Ramos (cell line): ENCODE measurements at regions not wholly inside any gene's neighbourhood (a gene's known extent, or its start where the extent isn't known, plus 50 kb on each side); places are given as distances from the start of the nearest gene placed in this dataset.

Source experiments
- in situ Hi-C: fragments of 300-500 bp; cut with MboI; formaldehyde crosslinking; loops from one replicate; pipeline ENCODE4 v1.14.3; 2022; ENCODE audit warnings: low sequenced_read_pairs; ENCODE audit not compliant: unreplicated experiment

DNA sequence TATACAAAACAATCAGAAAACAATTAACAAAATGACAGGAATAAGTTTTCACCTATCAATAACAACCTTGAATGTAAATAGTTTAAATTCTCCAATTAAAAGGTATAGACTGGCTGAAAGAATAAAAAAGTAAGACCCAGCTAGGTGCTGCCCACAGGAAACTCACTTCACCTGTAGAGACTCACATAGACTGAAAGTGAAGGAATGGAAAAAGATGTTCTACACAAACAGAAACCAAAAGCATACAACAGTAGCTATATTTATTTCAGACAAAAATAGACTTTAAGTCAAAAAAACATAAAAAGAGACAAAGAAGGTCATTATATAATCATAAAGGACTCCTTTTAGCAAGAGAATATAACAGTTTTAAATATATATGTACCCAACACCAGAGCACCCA, 152.4 kb upstream of the PWP1 start:
- in situ Hi-C loops: no loop called here

- in situ Hi-C loops: no loop called here
These were observed 149.0 kb upstream of the PWP1 start for GRCh38 chr12:107536613-107537012.

- in situ Hi-C loops: no loop called here
These were observed 148.0 kb upstream of the PWP1 start for GRCh38 chr12:107537464-107538119.

- in situ Hi-C loops: no loop called here
These were observed 146.2 kb upstream of the PWP1 start for GRCh38 chr12:107539196-107539939.

GRCh38 chr12:107541001-107541705, 144.4 kb upstream of the PWP1 start:
- in situ Hi-C loops: no loop called here

DNA sequence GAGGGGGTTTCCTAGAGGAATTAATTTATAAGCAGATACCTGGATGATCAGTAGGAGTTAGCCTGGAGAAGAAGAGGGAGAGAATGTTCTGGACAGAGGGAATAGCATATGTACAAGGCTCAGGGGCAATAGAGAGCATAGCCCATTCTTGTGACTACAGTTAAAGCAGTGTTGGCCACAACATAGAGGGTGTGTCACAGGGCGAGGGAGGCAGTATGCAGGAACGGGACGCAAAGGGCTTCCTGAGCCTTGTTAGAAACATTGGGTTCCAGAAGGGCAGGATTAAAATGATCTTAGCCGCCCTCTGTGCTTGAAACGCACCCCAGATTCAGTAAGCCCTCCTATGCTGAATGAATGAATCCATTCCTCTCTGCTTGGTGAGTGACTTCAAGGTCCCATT, 142.2 kb upstream of the PWP1 start:
- in situ Hi-C loops: no loop called here

DNA sequence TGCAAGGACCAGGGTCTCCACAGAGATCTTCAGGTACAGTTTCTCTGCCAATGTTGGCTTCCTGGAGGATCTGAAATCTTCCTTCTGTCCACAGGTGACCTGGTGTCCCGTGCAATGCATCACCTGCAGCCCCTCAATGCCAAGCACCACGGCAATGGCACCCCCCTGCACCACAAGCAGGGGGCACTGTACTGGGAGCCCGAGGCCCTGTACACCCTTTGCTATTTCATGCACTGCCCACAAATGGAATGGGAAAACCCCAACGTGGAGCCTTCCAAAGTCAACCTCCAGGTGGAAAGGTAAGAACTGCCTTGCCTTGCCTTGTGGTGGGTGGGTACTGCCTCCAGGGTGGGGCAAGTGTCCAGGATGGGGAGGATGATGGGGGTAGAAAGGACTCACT, 141.8 kb upstream of the PWP1 start:
- in situ Hi-C loops: no loop called here

- in situ Hi-C loops: no loop called here
These were observed 140.7 kb upstream of the PWP1 start for GRCh38 chr12:107544937-107545336.

GRCh38 chr12:107545737-107546353, 139.8 kb upstream of the PWP1 start:
- in situ Hi-C loops: no loop called here

- in situ Hi-C loops: no loop called here
These were observed 138.2 kb upstream of the PWP1 start for GRCh38 chr12:107547389-107547788.

GRCh38 chr12:107549651-107550480, 135.7 kb upstream of the PWP1 start:
- in situ Hi-C loops: no loop called here

- in situ Hi-C loops: no loop called here
These were observed 134.2 kb upstream of the PWP1 start for GRCh38 chr12:107551434-107551833.

- in situ Hi-C loops: no loop called here
These were observed 133.3 kb upstream of the PWP1 start for GRCh38 chr12:107552263-107552662.

GRCh38 chr12:107553211-107553765, 132.3 kb upstream of the PWP1 start:
- in situ Hi-C loops: no loop called here

- in situ Hi-C loops: no loop called here
These were observed 130.7 kb upstream of the PWP1 start for GRCh38 chr12:107554941-107555340.

DNA sequence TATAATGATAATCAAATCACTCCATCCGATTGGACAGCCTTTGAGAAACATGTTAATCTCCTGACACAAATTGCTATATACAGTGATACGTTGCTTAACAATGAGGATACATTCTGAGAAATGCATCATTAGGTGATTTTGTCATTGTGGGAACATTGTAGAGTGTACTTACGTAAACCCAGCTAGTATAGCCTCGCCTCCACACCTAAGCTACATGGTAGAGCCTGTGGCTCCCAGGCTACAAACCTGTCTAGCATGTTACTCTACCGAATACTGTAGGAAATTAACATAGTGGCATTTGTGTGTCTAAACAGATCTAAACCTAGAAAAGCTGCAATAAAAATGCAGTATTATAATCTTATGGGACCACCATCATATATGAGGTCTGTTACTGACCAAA, 128.6 kb upstream of the PWP1 start:
- in situ Hi-C loops: no loop called here

GRCh38 chr12:107557589-107558100, 128.0 kb upstream of the PWP1 start:
- in situ Hi-C loops: no loop called here

GRCh38 chr12:107558141-107558815, 127.3 kb upstream of the PWP1 start:
- in situ Hi-C loops: no loop called here

GRCh38 chr12:107558816-107559382, 126.7 kb upstream of the PWP1 start:
- in situ Hi-C loops: no loop called here
